AG08396 (cell line): ENCODE measurements at regions not wholly inside any gene's neighbourhood (a gene's known extent, or its start where the extent isn't known, plus 50 kb on each side); places are given as distances from the start of the nearest gene placed in this dataset.
A peak's percentile ranks its signal among the peaks of the same experiment; 100 is the strongest.

Experiments
- DNase-seq: peaks from one replicate; pipeline ENCODE4 v3.0.0; 2012; ENCODE audit warnings: low spot score, mixed read lengths

GRCh38 chr1:219669556-219669955, 56.7 kb upstream of the ZC3H11B start:
- DNase-seq: no peak

GRCh38 chr1:219669042-219669441, 56.1 kb upstream of the ZC3H11B start:
- no peak for DNase-seq

GRCh38 chr1:219668446-219668845, 55.5 kb upstream of the ZC3H11B start:
- DNase-seq: no peak

- DNase-seq: peak; percentile 7
Measured at GRCh38 chr1:219666242-219666641, 53.3 kb upstream of the ZC3H11B start.

GRCh38 chr1:219665089-219665488, 52.2 kb upstream of the ZC3H11B start:
- DNase-seq: no peak

- no peak for DNase-seq
Measured at GRCh38 chr1:219664310-219665029, 51.6 kb upstream of the ZC3H11B start.
